ENCODE measurements at regions not wholly inside any gene's neighbourhood (a gene's known extent, or its start where the extent isn't known, plus 50 kb on each side); places are given as distances from the start of the nearest gene placed in this dataset.

- no peak for TF ChIP-seq PPARA (CRISPR knock-in tag; IDR thresholded peaks at IDR 0.05; ENCODE audit: borderline replicate concordance)
- no peak for TF ChIP-seq ARNTL (CRISPR knock-in tag; IDR thresholded peaks at IDR 0.05; ENCODE audit: borderline replicate concordance, low read depth)
- TF ChIP-seq PATZ1 (CRISPR knock-in tag; IDR thresholded peaks at IDR 0.05; ENCODE audit: borderline replicate concordance): no peak
- no peak for TF ChIP-seq ZFP3 (CRISPR knock-in tag; IDR thresholded peaks at IDR 0.05)
- no peak for TF ChIP-seq ZNF565 (CRISPR knock-in tag; conservative IDR thresholded peaks at IDR 0.05; ENCODE audit: low read depth)
- TF ChIP-seq POU6F1 (CRISPR knock-in tag; IDR thresholded peaks at IDR 0.05; ENCODE audit: borderline replicate concordance, low read depth): no peak
- TF ChIP-seq RARB (CRISPR knock-in tag; IDR thresholded peaks at IDR 0.05): no peak
- TF ChIP-seq ZNF70 (CRISPR knock-in tag; IDR thresholded peaks at IDR 0.05): no peak
- TF ChIP-seq BACH2 (CRISPR knock-in tag; IDR thresholded peaks at IDR 0.05; ENCODE audit: borderline replicate concordance): no peak
Measured at GRCh38 chr3:170740285-170740684, 129.7 kb downstream of the RPL22L1 start.

All from SK-N-SH treated with all-trans-retinoic acid at 6 μM for 48 hours (cell line).